H9 (cell line): ENCODE measurements at regions not wholly inside any gene's neighbourhood (a gene's known extent, or its start where the extent isn't known, plus 50 kb on each side); places are given as distances from the start of the nearest gene placed in this dataset.

Experiments used
- DNase-seq: peaks from one replicate; pipeline ENCODE4 v3.0.0-alpha.2; 2017
- H2AFZ ChIP-seq: one replicate; pipeline ENCODE4 v1.6.1; 2013; ENCODE audit warnings: mild to moderate bottlenecking, low read length, control low read depth, moderate library complexity
- H2AK5ac ChIP-seq: 2 replicates; pipeline ENCODE4 v1.6.1; 2013; ENCODE audit warnings: low read length, control low read depth, mixed read lengths; ENCODE audit not compliant: insufficient read length
- H2BK120ac ChIP-seq: one replicate; pipeline ENCODE4 v1.6.1; 2013; ENCODE audit warnings: low read depth, mild to moderate bottlenecking, low read length, control low read depth, inconsistent platforms; ENCODE audit not compliant: poor library complexity, severe bottlenecking
- H2BK12ac ChIP-seq: 2 replicates; pipeline ENCODE4 v1.6.1; 2013; ENCODE audit warnings: low read length, control low read depth, mixed read lengths, low read depth; ENCODE audit not compliant: insufficient read length
- H2BK15ac ChIP-seq: 2 replicates; pipeline ENCODE4 v1.6.1; 2013; ENCODE audit warnings: low read depth, low read length, control low read depth
- H2BK20ac ChIP-seq: one replicate; pipeline ENCODE4 v1.6.1; 2013; ENCODE audit warnings: low read depth, mild to moderate bottlenecking, low read length, control low read depth, inconsistent platforms; ENCODE audit not compliant: poor library complexity, severe bottlenecking
- H2BK5ac ChIP-seq: 2 replicates; pipeline ENCODE4 v1.6.1; 2013; ENCODE audit warnings: low read length, control low read depth, mixed read lengths; ENCODE audit not compliant: insufficient read length
- H3K14ac ChIP-seq: 2 replicates; pipeline ENCODE4 v1.6.1; 2013; ENCODE audit warnings: low read length, control low read depth; ENCODE audit not compliant: insufficient read depth
- H3K18ac ChIP-seq: 2 replicates; pipeline ENCODE4 v1.6.1; 2013; ENCODE audit warnings: low read depth, mild to moderate bottlenecking, mixed read lengths, low read length, control low read depth; ENCODE audit not compliant: insufficient read length
- H3K23ac ChIP-seq: 2 replicates; pipeline ENCODE4 v1.6.1; 2013; ENCODE audit warnings: low read length, control low read depth, mixed read lengths, low read depth; ENCODE audit not compliant: insufficient read length
- H3K23me2 ChIP-seq: 2 replicates; pipeline ENCODE4 v1.6.1; 2013; ENCODE audit warnings: low read depth, mild to moderate bottlenecking, mixed read lengths, low read length, control low read depth; ENCODE audit not compliant: insufficient read length, poor library complexity, severe bottlenecking
- H3K27ac ChIP-seq: 2 replicates; pipeline ENCODE4 v1.5.1; 2013; ENCODE audit warnings: low read length, control low read depth, mixed read lengths, low read depth; ENCODE audit not compliant: insufficient read length
- H3K27me3 ChIP-seq: 2 replicates; pipeline ENCODE4 v1.6.1; 2013; ENCODE audit warnings: low read length, control low read depth, inconsistent platforms; ENCODE audit not compliant: insufficient read depth
- H3K4ac ChIP-seq: 2 replicates; pipeline ENCODE4 v1.6.1; 2013; ENCODE audit warnings: low read depth, mild to moderate bottlenecking, control low read depth, inconsistent platforms, low read length, moderate library complexity
- H3K4me1 ChIP-seq: 2 replicates; pipeline ENCODE4 v1.6.1; 2013; ENCODE audit warnings: low read length, control low read depth, inconsistent platforms; ENCODE audit not compliant: insufficient read depth
- H3K4me2 ChIP-seq: 2 replicates; pipeline ENCODE4 v1.6.1; 2013; ENCODE audit warnings: low read length, control low read depth, mixed read lengths; ENCODE audit not compliant: insufficient read length, insufficient read depth
- H3K56ac ChIP-seq: 2 replicates; pipeline ENCODE4 v1.6.1; 2013; ENCODE audit warnings: low read depth, mild to moderate bottlenecking, mixed read lengths, low read length, control low read depth; ENCODE audit not compliant: insufficient read length
- H3K79me1 ChIP-seq: 2 replicates; pipeline ENCODE4 v1.6.1; 2013; ENCODE audit warnings: low read depth, mild to moderate bottlenecking, moderate library complexity, low read length, control low read depth, inconsistent platforms; ENCODE audit not compliant: insufficient read depth, poor library complexity, severe bottlenecking
- H3K79me2 ChIP-seq: 2 replicates; pipeline ENCODE4 v1.6.1; 2013; ENCODE audit warnings: low read length, control low read depth, inconsistent platforms; ENCODE audit not compliant: insufficient read depth
- H3K9ac ChIP-seq: 2 replicates; pipeline ENCODE4 v1.6.1; 2013; ENCODE audit warnings: low read length, control low read depth, mixed read lengths; ENCODE audit not compliant: insufficient read length; ENCODE audit errors: extremely low read depth
- H3K9me3 ChIP-seq: one replicate; pipeline ENCODE4 v1.6.1; 2013; ENCODE audit warnings: low read depth, low read length, inconsistent platforms; ENCODE audit not compliant: control insufficient read depth
- H3T11ph ChIP-seq: one replicate; pipeline ENCODE4 v1.6.1; 2013; ENCODE audit warnings: mild to moderate bottlenecking, low read length, control low read depth, inconsistent platforms
- H4K20me1 ChIP-seq: one replicate; pipeline ENCODE4 v1.6.1; 2013; ENCODE audit not compliant: control insufficient read depth, insufficient read length, insufficient read depth
- H4K5ac ChIP-seq: 2 replicates; pipeline ENCODE4 v1.6.1; 2013; ENCODE audit warnings: low read depth, mild to moderate bottlenecking, mixed read lengths, low read length, control low read depth; ENCODE audit not compliant: insufficient read length
- H4K8ac ChIP-seq: replicated peaks from 2 replicates; pipeline ENCODE4 v1.6.1; 2013; ENCODE audit warnings: low read length, control low read depth, mixed read lengths, low read depth; ENCODE audit not compliant: insufficient read length
- H4K91ac ChIP-seq: 2 replicates; pipeline ENCODE4 v1.6.1; 2013; ENCODE audit warnings: low read depth, mild to moderate bottlenecking, moderate library complexity, mixed read lengths, low read length, control low read depth; ENCODE audit not compliant: insufficient read length
- H3K27ac Mint-ChIP-seq, 3 experiments: 2 replicates in 2 of 3; 3 replicates in 1 of 3; pipeline ENCODE4 v1.8.0; 2020 to 2021; ENCODE audit warnings: mixed read lengths in 3 of 3, mild to moderate bottlenecking in 1 of 3, moderate library complexity in 1 of 3
- H3K27me3 Mint-ChIP-seq: 2 replicates; pipeline ENCODE4 v1.8.0; 2021; ENCODE audit warnings: low read depth, mild to moderate bottlenecking, moderate library complexity, mixed read lengths
- H3K36me3 Mint-ChIP-seq, 3 experiments: 2 replicates in 2 of 3; 3 replicates in 1 of 3; pipeline ENCODE4 v1.8.0; 2020 to 2021; ENCODE audit warnings: low read depth in 3 of 3, mixed read lengths in 3 of 3; ENCODE audit not compliant: insufficient read depth in 1 of 3
- H3K4me1 Mint-ChIP-seq, 2 experiments: 2 replicates each; pipeline ENCODE4 v1.8.0; 2020; ENCODE audit warnings: mixed read lengths in 2 of 2
- H3K4me3 Mint-ChIP-seq, 2 experiments: 2 replicates in 1 of 2; 3 replicates in 1 of 2; pipeline ENCODE4 v1.8.0; 2020 to 2021; ENCODE audit warnings: mild to moderate bottlenecking in 2 of 2, mixed read lengths in 2 of 2, moderate library complexity in 1 of 2
- H3K9me3 Mint-ChIP-seq, 2 experiments: 2 replicates in 1 of 2; 3 replicates in 1 of 2; pipeline ENCODE4 v1.8.0; 2020; ENCODE audit warnings: mild to moderate bottlenecking in 2 of 2, mixed read lengths in 2 of 2, moderate library complexity in 1 of 2
- WGBS: extraction: QIAGEN DNeasy Blood & Tissue Kit; methylation state at CpG from one replicate; pipeline ENCODE4 v1.1.7; 2013; ENCODE audit warnings: missing lambda C conversion rate, low lambda C conversion rate, mixed read lengths; ENCODE audit not compliant: insufficient read length; ENCODE audit errors: extremely low coverage; 5-methylcytosine and 5-hydroxymethylcytosine counted together
- TF ChIP-seq, protein P1 (sequence below): fragments of 200-600 bp; sonication (generic); conservative IDR thresholded peaks from 3 replicates; pipeline ENCODE4 v1.8.0; 2021; ENCODE audit warnings: antibody characterized with exemption, mild to moderate bottlenecking

DNA sequence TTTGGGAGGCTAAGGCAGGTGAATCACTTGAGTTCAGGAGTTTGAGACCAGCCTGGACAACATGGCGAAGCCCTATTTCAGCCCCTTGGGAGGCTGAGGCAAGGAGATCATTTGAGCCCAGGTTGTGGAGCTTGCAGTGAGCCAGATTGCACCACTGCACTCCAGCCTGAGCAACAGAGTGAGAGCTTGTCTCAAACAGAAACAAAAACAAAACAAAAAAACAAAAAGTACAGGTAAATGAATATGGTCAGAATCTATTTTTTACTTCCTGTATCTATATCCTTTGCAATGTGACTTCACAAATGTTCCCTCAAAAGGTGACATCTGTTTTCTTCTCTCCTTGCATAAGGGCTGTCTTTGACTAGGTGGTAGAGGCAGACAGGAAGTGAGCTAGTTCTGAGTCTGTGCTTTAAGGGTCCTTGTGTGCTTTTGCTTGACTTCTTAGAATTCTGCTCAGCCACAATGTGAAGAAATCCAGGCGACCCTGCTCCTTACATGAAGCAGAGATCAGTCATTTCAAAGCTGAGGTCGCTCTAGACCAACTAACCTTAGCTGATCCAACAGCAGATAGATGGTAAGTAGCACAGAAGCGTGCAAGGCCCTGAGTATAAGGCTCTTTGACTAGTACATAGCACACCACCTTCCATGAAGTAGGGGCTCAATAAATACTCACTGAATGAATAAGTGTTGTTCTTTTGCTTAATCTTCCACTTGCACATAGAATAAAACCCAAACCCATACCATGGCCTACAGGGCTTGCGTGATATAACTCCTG, 423.2 kb upstream of the PCDH15 start:
- Histone ChIP-seq H3K4me2 (no peak overlapping the region), H3K23ac (no peak overlapping the region), H4K91ac (no peak overlapping the region), H3K14ac (no peak overlapping the region), H2AFZ (no peak overlapping the region), H2BK120ac (no peak overlapping the region), H2BK20ac (no peak overlapping the region), H3K79me2 (no peaks in the 10 kb centered on the region), H3K9me3 (no peaks in the 10 kb centered on the region), H3K4ac (no peak overlapping the region), H4K20me1 (no peaks in the 10 kb centered on the region), H3K27me3 (no peaks in the 10 kb centered on the region), H4K5ac (no peak overlapping the region), H2BK12ac (no peak overlapping the region), H3K23me2 (no peaks in the 10 kb centered on the region), H2AK5ac (no peak overlapping the region), H2BK15ac (no peak overlapping the region), H3K9ac (no peak overlapping the region), H3K18ac (no peak overlapping the region), H3K56ac (no peak overlapping the region), H3K27ac (no peak overlapping the region), H4K8ac (no peak overlapping the region), H2BK5ac (no peak overlapping the region), H3T11ph (no peak overlapping the region), H3K79me1 (no peaks in the 10 kb centered on the region), H3K4me1 (no peaks in the 10 kb centered on the region)
- Mint-ChIP-seq H3K9me3 (no peaks in the 10 kb centered on the region), H3K36me3 (no peaks in the 10 kb centered on the region), H3K4me1 (0 out of 4 replicates have a peak, but pooled peaks cover 0 to 2% of the 10 kb centered on the region in 2 experiments), H3K27me3 (no peaks in the 10 kb centered on the region), H3K27ac (no peak overlapping the region), H3K4me3 (no peak overlapping the region)
- no peak for DNase-seq
- TF ChIP-seq, protein P1, sequence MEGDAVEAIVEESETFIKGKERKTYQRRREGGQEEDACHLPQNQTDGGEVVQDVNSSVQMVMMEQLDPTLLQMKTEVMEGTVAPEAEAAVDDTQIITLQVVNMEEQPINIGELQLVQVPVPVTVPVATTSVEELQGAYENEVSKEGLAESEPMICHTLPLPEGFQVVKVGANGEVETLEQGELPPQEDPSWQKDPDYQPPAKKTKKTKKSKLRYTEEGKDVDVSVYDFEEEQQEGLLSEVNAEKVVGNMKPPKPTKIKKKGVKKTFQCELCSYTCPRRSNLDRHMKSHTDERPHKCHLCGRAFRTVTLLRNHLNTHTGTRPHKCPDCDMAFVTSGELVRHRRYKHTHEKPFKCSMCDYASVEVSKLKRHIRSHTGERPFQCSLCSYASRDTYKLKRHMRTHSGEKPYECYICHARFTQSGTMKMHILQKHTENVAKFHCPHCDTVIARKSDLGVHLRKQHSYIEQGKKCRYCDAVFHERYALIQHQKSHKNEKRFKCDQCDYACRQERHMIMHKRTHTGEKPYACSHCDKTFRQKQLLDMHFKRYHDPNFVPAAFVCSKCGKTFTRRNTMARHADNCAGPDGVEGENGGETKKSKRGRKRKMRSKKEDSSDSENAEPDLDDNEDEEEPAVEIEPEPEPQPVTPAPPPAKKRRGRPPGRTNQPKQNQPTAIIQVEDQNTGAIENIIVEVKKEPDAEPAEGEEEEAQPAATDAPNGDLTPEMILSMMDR, result no peak
- WGBS, result no CpG with 5 or more reads among the region's 5 CpGs
